GM13976 (cell line): ENCODE measurements at regions not wholly inside any gene's neighbourhood (a gene's known extent, or its start where the extent isn't known, plus 50 kb on each side); places are given as distances from the start of the nearest gene placed in this dataset.

Experiments
- DNase-seq: peaks from one replicate; pipeline ENCODE4 v3.0.0; 2012; ENCODE audit warnings: low spot score
- in situ Hi-C: fragments of 300-500 bp; cut with MboI; formaldehyde crosslinking; loops from one replicate; pipeline ENCODE4 v1.12.0; 2022; ENCODE audit warnings: low sequenced_read_pairs, mixed read lengths, inconsistent platforms; ENCODE audit not compliant: unreplicated experiment
- TF ChIP-seq, protein P1 (sequence below): IDR thresholded peaks from 2 replicates; pipeline ENCODE4 v1.5.1; 2012; ENCODE audit warnings: borderline replicate concordance, mild to moderate bottlenecking; ENCODE audit not compliant: insufficient read depth; ENCODE audit errors: extremely low read depth, missing control alignments, control extremely low read depth

DNA sequence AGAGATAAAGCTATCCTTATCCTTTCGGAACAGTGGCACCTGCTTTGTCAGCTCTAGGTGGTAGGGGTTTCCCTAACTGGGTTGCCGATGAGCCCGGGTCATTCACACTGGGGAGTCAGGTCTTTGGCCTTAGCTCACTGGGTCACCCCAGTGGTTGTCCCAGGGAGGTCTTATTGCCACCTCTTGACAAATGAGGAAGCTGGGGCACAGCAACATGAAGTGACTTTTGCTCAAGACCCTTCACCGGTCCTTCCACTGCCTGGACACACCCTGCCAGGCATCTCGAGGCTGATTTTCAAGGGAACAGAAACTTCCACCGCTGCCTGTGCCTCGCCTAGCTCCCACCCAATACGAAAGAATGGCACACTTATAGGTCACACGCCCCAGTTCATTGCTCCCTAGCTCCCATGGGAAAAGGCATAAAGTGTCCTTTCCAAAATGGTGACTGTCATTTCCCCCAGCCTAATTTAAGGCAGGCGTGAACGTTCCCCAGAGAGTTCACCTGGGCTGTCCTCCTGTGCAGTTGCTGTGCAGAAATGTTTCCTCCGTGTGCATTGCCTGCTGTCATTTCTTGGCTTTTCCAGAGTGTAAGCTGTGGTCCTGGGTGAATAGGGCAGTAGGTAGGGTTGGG is 156.1 kb upstream of the CCND2 start:
- in situ Hi-C loops, result no loop called here
- TF ChIP-seq, protein P1, sequence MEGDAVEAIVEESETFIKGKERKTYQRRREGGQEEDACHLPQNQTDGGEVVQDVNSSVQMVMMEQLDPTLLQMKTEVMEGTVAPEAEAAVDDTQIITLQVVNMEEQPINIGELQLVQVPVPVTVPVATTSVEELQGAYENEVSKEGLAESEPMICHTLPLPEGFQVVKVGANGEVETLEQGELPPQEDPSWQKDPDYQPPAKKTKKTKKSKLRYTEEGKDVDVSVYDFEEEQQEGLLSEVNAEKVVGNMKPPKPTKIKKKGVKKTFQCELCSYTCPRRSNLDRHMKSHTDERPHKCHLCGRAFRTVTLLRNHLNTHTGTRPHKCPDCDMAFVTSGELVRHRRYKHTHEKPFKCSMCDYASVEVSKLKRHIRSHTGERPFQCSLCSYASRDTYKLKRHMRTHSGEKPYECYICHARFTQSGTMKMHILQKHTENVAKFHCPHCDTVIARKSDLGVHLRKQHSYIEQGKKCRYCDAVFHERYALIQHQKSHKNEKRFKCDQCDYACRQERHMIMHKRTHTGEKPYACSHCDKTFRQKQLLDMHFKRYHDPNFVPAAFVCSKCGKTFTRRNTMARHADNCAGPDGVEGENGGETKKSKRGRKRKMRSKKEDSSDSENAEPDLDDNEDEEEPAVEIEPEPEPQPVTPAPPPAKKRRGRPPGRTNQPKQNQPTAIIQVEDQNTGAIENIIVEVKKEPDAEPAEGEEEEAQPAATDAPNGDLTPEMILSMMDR, result no peak
- DNase-seq, result no peak

DNA sequence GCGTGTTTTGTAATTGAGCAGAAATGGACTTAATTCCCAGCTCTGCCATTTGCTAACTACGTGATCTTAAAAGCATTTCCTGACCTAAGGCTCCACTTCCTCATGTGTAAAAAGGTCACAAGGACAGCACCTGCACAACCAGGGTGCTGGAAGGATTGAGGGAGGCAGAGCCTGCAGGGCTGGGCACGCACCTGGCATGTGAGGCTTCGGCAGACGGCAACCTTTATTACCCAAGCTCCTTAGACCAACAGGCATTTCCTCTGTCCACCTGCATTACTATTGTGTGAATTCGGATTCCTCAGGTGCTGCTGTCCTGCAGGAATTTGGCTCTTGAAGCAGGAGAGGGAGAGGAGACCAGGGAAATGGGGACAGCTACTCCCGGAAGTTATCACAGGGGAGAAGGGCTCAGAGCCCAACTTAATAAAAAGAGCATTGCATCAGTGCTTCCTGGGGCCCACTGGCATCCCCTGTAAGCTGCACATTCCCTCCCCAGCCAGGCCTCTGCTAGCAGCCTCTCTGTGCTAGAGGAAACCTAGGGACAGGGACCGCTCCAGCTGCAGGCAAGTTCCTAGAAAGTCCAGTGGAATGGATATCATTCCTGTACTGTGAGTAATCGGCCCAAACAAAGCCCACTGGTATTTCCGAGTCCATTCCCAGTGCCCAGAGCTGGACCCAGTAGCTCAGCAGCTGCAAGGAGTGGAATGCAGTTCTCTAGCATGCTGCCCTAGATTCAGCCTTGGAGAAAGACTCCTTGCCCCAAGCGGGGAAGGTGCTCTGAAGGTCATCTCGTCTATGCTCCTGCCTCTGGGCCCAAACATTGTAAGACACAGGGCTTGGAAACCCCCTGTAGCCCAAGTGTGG is 157.1 kb upstream of the CCND2 start:
- TF ChIP-seq, protein P1, result no peak
- in situ Hi-C loops, result no loop called here
- no peak for DNase-seq

DNA sequence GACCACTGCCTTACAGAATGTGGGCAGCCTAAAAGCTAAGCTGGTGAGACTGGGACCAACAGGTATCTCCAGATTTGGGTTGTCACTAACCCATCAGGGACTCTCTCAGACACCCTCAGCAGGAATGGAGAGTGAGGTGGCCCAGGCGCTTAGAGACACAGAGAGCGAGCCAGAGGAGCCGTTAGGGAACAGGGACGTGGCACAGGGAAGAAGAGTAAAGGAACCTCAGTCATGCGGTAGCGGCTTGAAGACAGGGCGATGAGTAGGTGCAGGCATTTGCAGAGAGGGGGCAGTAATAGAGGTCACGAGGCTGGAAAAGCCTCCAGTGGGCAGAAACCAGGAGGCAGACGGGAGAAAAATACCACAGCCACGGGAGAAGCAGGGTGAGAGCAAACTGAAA is 158.0 kb upstream of the CCND2 start:
- in situ Hi-C loops, result no loop called here
- TF ChIP-seq, protein P1, result no peak
- DNase-seq, result no peak

DNA sequence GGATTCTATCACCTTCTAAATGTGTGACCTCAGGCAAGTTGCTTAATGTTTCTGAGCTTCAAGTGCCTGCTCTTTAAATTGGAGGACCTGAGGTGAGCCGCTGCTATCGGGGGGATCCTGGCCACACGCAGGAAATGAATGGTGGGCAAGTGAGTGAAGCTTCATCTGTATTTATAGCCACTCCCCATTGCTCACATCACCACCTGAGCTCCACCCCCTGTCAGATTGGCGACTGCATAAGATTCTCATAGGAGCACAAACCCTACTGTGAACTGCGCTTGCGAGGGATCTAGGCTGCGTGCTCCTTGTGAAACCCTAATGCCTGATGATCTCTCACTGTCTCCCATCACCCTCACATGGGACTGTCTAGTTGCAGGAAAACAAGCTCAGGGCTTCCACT is 158.6 kb upstream of the CCND2 start:
- DNase-seq, result no peak
- in situ Hi-C loops, result no loop called here
- TF ChIP-seq, protein P1, result no peak

DNA sequence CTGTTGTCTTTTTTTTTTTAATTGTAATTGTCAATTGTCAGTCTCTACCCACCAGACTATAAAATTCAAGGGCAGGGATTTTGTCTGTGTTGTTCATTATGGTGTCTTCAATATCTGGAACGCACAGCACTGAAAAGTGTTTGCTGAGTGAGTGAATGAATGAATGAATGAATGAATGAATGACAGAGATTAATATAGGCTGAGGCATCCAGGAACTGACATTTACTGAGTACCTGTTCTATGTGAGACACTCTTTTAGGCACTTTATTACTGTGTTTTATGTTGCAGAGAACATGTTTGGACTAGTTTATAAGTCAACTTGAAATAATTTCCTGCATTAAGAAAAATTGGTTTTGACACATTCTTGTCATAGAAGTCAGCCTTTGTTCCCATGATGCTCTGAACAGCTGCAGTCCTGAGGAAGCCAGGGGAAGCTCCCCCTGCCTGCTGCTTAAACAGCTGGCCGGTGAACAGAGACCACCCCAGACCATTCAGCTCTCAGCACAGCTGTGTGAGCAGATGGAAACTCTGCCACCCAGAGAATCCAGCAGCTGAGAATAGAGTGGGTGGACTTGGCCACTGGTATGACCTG is 160.7 kb upstream of the CCND2 start:
- in situ Hi-C loops, result no loop called here
- TF ChIP-seq, protein P1, result no peak
- no peak for DNase-seq

DNA sequence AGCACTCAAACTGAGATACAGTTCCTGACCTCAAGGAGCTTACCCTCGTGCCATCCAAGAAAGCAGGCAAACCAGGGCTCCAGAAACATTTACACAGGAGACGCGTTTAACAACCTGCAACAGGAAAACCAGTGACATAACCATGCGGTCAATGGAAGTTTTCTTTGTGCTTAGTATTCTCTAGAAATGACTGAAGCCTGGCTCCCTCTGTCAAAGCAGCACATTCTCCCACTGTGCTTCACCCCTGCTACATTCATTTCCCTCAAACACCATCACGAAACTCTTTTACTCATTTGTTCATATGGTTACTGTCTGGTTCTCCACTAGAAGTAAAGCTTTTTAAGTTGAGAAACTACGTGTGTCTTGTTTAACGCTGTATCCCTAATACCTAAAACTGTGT is 161.3 kb upstream of the CCND2 start:
- peak; percentile 42 for DNase-seq
- TF ChIP-seq, protein P1, result no peak
- in situ Hi-C loops, result no loop called here
